HG03460 (cell line): ENCODE measurements at regions not wholly inside any gene's neighbourhood (a gene's known extent, or its start where the extent isn't known, plus 50 kb on each side); places are given as distances from the start of the nearest gene placed in this dataset.

Source experiments
- ATAC-seq: cut with Tn5 transposase; IDR thresholded peaks from one replicate; pipeline ENCODE4 v1.9.1; 2021; ENCODE audit not compliant: unreplicated experiment

DNA sequence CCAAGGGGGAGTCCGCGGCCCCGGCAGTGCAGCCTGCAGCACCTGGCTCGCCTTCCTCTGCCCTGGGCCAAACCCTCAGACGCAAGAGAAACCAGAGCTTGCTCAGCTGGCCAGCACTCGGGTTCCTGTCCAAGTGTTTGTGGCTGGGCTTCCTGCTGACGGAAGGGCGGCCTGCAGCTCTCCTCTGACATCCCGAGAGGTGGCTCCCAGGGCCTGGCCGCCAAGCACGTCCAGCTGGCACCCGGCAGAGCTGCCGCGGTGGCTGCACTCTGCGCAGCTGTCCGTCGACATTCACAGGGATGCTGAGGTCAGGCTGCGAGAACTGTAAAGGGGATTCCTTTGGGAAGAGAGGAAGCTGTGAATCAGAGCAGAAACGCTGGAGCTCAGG, 85.6 kb downstream of the CPN2 start:
- ATAC-seq: no peak

DNA sequence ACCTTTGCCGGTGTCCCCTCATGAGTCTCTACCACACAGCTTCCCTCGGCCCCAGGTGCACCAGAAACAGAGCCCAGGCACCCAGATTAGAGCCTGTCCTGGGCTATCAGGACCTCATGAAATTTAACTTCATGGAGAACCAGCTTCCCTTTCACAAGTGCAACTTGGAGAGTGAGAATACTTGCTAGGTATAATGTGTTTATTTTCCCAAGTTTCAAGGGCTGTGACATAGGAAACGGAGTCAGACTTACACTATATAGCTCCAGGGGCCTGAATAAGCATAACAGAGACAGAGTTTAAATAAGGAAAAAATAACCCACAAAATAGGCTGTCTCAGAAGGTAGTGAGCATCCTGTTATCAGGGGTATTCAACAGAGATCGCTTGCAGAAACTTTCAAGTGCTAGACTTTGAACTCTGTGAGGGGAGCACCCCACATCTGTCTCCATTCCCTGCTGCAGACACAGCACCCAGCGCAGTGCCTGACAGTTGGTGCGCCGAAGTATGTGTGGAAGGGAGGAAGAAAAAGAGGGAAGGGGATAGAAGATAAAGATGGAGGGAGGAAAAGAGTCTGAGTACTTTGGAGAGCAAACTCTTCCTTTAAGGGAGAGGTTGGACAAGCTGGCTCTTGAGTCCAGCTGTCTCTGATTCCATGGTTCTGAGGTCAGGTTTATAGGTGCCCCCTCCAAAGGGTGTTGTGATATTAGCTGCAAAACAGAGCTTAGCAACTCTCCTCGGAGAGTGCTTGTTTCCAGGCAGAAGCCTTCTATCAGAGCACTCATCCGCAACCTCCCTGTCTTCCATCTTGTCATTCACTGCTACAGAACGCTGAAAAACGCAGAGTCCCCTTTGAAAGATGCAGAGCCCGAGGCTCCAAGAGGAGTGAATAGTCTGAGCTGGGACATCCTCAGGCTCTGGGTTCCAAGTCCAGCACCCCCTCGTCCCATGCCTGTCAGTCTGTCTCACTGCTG, 84.8 kb downstream of the CPN2 start:
- ATAC-seq: no peak

DNA sequence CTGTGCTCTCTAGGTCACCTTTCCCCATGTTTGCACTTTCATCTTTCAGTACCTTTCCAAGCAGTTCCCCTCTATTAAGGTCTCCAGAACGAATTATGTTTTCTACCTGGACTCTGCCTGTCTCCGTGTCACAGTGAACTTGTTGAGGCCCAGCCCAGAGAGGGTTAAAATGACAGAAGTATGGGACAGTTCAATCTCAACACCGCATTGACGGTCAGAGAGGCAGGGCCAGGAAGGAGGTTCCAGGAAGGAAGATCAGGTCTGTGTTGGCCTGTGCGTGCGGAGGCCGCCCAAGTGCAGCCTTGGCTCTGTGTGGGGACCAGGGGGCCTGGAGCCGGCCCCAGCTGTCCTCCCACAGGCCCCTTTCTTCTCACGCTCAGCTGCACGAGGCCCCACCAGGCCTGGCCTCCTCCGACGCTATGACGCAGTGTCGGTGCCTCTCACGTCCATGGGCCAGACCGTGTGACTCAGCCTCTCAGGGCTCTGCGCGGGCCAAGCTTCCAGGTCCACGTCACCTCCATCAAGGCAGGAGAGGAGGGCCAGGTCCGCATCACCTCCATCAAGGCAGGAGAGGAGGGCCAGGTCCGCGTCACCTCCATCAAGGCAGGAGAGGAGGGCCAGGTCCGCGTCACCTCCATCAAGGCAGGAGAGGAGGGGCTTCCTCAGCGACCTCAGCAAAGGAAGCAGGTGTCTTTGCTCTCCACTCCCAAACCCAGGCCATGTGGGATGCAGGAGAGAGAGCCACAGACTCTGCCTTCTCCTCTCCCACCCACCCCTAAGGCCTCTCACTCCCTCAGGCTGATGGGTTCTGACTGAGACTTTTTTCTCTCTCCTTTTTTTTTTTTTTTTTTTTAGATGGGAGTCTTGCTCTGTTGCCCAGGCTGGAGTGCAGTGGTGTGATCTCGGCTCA, 83.1 kb downstream of the CPN2 start:
- no peak for ATAC-seq

DNA sequence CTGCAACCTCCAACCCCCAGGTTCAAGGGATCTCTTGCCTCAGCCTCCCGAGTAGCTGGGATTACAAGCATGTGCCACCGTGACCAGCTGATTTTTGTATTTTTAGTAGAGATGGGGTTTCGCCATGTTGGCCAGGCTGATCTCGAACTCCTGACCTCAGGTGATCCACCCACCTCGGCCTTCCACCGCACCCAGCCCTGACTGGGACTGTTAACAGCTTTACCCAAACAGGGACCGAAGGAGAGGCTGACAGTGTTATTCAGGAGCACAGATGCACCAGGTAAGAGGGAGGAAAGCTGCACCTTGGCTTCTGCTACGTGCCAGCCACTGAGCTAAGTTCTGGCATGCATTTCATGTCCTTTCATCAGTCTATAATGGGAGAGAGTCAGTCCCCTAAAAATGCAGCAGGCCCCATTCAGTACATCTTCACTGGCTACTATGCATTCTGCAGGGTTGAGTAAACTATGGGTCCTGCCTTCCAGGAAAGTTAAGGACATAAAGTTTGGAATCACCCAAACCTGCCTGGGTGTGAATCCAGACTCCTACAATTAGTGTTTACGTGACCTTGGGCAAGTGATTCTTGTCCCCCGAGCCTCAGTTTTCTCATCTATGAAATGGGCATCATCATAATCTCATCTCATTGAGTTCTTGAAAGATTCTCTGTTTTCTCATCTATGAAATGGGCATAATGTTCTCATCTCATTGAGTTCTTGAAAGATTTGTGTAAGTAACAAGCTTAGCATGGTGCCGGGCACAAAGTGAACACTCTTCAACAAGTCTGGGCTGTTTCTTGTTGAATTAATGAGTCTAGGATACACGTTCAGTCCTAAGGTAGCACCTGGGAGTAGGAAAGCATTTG, 82.2 kb downstream of the CPN2 start:
- no peak for ATAC-seq

DNA sequence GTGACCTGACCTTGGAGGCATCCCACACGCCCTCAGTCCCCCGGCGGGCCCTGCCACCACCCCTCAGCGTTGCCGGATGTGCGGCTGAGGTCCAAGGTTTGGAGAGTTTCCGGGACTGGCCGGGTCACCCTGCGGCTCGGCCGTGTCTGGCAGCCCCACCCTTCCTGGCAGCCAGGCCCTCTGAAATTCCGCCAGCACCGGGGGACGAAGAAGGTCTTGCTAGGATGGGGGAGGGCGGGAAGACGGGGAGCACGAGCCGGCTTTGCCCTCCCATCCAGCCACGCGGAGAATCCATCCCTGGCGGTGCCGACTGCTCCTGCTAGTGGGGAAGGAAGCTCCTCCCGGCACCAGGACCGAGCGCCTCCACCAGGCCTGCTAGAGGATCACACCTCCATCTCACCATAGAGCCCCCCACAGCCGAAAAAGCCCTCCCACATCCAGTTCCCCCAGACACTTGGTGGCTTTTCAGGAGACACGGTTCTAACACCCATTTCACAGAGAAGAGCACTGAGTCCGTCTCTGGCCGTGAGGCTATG, 81.5 kb downstream of the CPN2 start:
- no peak for ATAC-seq

GRCh38 chr3:194270627-194271459, 80.3 kb downstream of the CPN2 start:
- no peak for ATAC-seq

DNA sequence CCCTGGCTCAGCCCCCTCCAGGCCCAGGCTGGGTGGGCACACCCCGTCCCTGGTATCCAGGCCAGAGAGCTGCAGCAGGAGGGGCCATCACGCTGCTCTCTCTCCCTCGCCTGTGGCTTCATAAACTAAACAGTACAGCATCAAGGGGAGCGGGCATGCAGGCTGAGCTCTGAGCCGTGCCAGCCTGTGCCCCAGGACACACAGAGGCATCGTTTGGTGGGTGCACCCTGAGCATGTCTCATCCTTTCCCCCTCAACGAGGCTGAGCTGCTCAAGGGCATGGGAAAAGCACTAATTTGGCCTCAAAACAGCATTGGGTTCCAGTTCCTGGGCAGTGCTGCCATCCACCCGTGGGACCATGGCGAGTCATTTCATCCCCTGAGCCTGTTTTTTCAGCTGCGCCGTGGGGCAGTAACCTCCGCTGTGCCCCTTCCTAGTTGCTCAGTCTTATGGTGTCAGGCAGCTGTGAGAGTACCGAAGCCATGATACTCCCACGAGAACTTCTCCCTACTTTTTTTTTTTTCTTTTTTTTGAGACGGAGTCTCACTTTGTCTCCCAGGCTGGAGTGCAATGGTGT, 79.6 kb downstream of the CPN2 start:
- no peak for ATAC-seq

DNA sequence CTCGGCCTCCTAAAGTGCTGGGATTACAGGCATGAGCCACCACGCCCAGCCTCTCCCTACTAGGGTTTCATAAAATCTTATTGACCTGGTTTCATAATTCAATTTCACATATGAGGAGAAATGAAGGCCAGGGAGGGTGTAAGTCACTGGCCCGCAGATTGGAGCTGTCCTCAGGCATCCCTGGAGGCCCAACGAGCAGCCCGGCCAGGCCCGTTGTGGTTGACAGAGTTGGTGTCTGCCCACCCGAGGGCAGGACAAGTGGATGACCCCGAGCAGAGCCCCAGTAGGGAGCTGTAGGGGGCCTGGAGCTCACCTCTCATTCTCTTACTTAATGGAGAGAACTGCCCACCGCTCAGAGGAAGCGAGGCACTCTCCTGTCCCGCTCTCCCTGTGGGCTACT, 78.9 kb downstream of the CPN2 start:
- no peak for ATAC-seq

DNA sequence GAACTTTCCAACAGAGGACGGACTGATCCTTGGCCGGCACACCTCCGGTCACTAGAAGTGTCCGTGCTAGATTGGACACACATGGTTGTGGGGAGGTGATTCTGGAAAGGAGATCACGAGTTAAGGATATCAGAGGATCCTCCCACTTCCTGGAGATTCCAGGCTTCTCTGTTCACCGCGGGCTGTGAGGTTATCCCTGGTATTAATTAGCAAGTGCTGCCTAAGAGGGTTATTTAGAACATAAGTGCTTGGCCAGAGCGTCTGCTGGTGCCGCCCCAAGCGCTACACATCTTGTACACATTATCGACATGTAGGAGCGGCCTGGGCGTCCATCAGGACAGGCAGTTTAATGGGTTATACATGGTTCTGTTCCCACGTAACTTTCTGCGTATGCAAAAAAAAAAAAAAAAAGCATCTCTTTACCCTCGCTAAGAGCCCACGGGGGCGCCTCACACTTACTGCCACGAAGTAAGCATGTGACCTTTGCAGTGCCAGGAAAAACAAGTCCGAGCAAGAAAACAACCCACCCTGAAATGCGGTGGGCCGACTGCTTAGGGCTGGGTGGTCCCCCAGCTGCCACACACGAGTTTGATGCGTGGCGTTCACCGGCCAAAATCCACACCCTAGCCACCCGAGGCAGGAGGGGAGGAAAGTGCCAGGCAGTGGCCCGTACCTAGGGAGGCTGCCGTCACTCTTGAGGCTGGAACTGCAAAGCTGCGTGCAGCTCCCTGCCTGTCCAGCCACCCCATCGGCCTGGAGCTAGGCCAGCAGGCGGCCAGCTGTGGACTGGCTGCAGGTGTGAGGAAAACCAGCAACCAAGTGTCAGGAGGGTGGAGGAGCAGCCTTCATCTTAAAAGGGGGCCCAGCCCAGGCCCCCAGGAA, 78.0 kb downstream of the CPN2 start:
- ATAC-seq: no peak

GRCh38 chr3:194273743-194274310, 77.3 kb downstream of the CPN2 start:
- no peak for ATAC-seq

GRCh38 chr3:194274424-194275085, 76.6 kb downstream of the CPN2 start:
- ATAC-seq: no peak

DNA sequence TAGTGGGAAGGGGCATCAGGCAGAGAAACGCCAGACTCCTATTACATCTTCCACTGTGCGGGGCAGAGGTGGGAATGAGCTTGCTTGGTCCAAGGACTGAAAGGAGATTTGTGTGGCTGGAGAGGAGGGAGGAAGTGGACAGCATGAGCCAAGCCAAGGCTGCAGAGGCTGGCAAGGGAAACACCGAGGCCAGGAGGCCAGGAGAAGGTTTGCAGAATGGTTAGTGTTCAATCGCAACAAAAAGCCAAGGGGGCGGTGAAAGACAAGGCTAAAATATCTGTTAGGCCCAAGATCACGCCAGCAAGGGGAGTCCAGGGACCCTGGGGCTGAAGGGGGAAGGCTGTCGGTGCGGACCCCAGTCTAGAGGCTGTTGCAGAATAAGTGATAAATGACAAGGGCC, 75.8 kb downstream of the CPN2 start:
- ATAC-seq: no peak

DNA sequence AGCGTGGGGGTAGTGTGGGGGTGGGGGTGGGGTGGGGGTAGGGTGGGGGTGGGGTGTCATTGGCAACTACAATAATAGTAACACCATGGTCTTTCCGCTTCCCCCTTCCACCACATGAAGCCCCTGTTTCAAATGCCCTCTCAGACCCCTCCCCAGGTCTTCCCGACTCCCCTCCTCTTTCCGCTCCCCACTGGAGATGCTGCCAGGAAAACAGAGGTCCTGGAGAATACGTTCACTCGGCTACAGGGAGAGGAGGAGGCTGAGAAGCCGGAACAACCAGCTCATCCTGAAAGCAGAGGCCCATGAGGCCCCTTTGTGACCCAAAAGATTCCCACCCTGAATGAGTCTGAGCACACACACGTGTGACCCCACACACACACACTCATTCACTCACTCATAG, 75.4 kb downstream of the CPN2 start:
- no peak for ATAC-seq

DNA sequence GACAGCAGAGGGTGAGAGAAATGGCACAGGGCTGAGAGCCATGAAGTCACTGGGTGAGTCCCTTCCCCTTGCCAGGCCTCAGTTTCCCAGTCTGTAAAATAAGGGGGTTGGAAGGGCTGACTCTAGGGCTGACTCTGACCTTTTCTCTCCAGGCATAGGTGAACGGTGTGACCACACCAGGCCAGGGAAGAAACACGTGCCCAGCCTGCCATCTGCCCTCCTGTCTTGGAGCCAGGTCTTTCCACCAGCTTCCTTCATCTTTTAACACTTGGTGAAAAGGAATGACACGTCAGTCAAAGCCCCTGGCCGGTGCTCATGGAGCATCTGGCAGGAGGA, 74.4 kb downstream of the CPN2 start:
- ATAC-seq: no peak

DNA sequence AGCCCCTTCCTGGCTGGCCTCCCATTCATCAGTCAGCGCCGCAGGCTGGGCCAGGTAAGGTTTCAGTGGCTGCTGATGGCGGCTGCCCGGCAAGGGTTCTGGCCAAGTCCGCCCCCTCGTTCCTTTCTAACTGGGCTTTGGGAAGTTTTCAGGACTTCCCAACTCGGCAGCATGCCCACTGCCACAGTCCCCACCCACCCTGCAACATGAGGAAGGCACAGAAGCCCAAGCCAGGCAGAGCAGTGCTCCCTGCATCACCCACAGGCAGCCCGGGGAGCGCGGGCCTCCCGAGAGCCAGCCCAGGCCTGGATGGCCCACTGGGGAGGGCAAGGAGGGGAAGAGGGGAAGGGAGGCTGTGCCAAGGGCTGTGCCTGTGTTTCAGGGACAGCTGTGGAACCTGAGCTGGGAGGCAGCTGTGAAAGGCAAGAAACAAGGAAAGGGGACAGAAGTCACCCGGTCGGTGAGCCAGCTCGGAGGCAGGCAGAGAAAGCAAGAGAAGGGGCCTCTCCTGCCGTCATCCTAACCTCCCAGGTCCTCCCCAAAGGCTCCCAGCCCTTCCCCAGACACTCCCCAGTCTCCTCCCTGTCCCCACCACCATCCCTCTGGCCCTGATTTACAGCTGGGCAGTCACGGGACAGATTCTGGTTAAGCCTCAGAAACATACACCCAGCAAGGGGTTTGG, 73.9 kb downstream of the CPN2 start:
- no peak for ATAC-seq

- ATAC-seq: no peak
Observed at GRCh38 chr3:194277786-194278130, 73.4 kb downstream of the CPN2 start.

DNA sequence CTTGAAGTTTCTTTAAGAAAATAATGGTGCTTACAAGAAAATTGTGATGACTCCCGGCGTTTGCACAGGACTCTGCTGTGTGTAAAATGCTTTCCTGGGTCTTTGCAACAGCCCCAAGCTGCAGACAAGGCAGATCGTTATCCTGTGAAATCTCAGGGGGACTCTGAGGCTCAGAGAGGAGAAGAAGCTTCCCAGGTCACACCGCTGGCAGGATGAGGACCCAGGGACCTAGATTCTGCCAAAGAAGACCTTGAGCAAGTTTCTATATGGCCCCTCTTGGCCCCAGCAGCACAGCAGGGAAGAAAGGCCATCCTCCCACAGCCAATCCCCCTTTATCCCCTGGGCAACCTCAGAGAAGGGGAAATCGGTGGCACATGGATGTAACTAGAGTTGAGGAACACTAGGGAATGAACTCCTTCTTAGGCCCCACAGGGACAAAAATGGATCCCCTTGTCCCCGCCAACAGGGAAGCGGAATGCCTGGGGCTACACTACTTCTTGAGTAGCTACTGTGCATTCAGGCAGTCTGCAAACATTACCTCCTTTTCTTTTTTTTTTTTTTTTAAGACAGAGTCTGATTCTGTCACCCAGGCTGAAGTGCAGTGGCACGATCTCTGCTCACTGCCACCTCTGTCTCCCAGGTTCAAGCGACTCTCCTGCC, 72.8 kb downstream of the CPN2 start:
- ATAC-seq: no peak
